Caco-2 (cell line): ENCODE measurements at regions not wholly inside any gene's neighbourhood (a gene's known extent, or its start where the extent isn't known, plus 50 kb on each side); places are given as distances from the start of the nearest gene placed in this dataset.

Experiments used
- BruUV-seq: library from RNA; stranded (reverse); fragments of 400-500 nt; replicated peaks from 2 replicates; lab custom pipeline; 2021; lab: Mats Ljungman, UMichigan
- CTCF ChIA-PET: fragments of 300-600 bp; sonication (Branson Sonifier 250); formaldehyde crosslinking; loops from one replicate; lab custom pipeline; 2022; ENCODE audit warnings: antibody characterized with exemption; lab: Charles Lee
- POLR2A ChIA-PET: fragments of 300-600 bp; sonication (Branson Sonifier 250); formaldehyde crosslinking; loops from one replicate; lab custom pipeline; 2022; ENCODE audit warnings: antibody characterized with exemption; lab: Charles Lee
- DNase-seq, 2 experiments: peaks; one replicate each; pipeline versions ENCODE4 v3.0.0 to v3.0.0-alpha.2; 2020 to 2022
- H3K27me3 ChIP-seq: replicated peaks from 2 replicates; pipeline ENCODE4 v1.6.0; 2011; ENCODE audit warnings: low read length; ENCODE audit not compliant: control insufficient read depth, insufficient read depth
- H3K36me3 ChIP-seq: 2 replicates; pipeline ENCODE4 v1.5.1; 2011; ENCODE audit warnings: low read length; ENCODE audit not compliant: control insufficient read depth, insufficient read depth
- H3K4me1 ChIP-seq: fragments of 250-450 bp; sonication (Bioruptor Pico); 2 replicates; pipeline ENCODE4 v1.5.1; 2020; ENCODE audit warnings: mild to moderate bottlenecking
- H3K4me3 ChIP-seq: 2 replicates; pipeline ENCODE4 v1.5.1; 2011; ENCODE audit warnings: low read depth, mild to moderate bottlenecking, control low read depth, low read length
- H3K9me3 ChIP-seq: fragments of 250-450 bp; sonication (Bioruptor Pico); 2 replicates; pipeline ENCODE4 v1.5.1; 2020; ENCODE audit warnings: mild to moderate bottlenecking, moderate library complexity
- H3K27ac Mint-ChIP-seq: one replicate; pipeline ENCODE4 v1.8.0; 2022; ENCODE audit warnings: mixed read lengths; ENCODE audit not compliant: unreplicated experiment
- H3K27me3 Mint-ChIP-seq: one replicate; pipeline ENCODE4 v1.8.0; 2022; ENCODE audit warnings: mixed read lengths; ENCODE audit not compliant: insufficient read depth, unreplicated experiment
- H3K36me3 Mint-ChIP-seq: one replicate; pipeline ENCODE4 v1.8.0; 2022; ENCODE audit warnings: mild to moderate bottlenecking, mixed read lengths; ENCODE audit not compliant: insufficient read depth, unreplicated experiment
- H3K4me1 Mint-ChIP-seq: one replicate; pipeline ENCODE4 v1.8.0; 2022; ENCODE audit warnings: low read depth, mixed read lengths; ENCODE audit not compliant: unreplicated experiment
- H3K4me3 Mint-ChIP-seq: one replicate; pipeline ENCODE4 v1.8.0; 2022; ENCODE audit warnings: mild to moderate bottlenecking, moderate library complexity, mixed read lengths; ENCODE audit not compliant: unreplicated experiment
- H3K9me3 Mint-ChIP-seq: one replicate; pipeline ENCODE4 v1.8.0; 2022; ENCODE audit warnings: mixed read lengths; ENCODE audit not compliant: unreplicated experiment
- intact Hi-C: fragments of 100-400 bp; cut with micrococcal nuclease; formaldehyde crosslinking; loops from one replicate; pipeline ENCODE4 v1.10.0; 2022; ENCODE audit not compliant: unreplicated experiment
- TF ChIP-seq, protein P1 (sequence below), 2 experiments: fragments of 200-600 bp in 1 of 2; IDR thresholded peaks; 1 replicate in 1 of 2; 2 replicates in 1 of 2; pipeline versions ENCODE4 v1.5.1 to v1.8.0; 2011 to 2022; ENCODE audit warnings: antibody characterized with exemption in 1 of 2, control low read depth in 1 of 2, inconsistent platforms in 1 of 2, low read depth in 1 of 2, low read length in 1 of 2, mild to moderate bottlenecking in 1 of 2, moderate library complexity in 1 of 2; ENCODE audit not compliant: insufficient read depth in 1 of 2, severe bottlenecking in 1 of 2, unreplicated experiment in 1 of 2

- intact Hi-C loops: no loop called here
- Mint-ChIP-seq H3K27me3 (peaks cover 11% of the 10 kb centered on the region), H3K36me3 (no peaks in the 10 kb centered on the region), H3K9me3 (no peaks in the 10 kb centered on the region), H3K4me1 (peaks cover 5% of the 10 kb centered on the region), H3K27ac (no peak overlapping the region), H3K4me3 (no peak overlapping the region)
- no peak overlapping the region for H3K4me3 ChIP-seq
- no TSS peak for BruUV-seq
- 0 out of 2 replicates have a peak, but pooled peaks cover 2% of the 10 kb centered on the region for H3K27me3 ChIP-seq
- TF ChIP-seq, protein P1, sequence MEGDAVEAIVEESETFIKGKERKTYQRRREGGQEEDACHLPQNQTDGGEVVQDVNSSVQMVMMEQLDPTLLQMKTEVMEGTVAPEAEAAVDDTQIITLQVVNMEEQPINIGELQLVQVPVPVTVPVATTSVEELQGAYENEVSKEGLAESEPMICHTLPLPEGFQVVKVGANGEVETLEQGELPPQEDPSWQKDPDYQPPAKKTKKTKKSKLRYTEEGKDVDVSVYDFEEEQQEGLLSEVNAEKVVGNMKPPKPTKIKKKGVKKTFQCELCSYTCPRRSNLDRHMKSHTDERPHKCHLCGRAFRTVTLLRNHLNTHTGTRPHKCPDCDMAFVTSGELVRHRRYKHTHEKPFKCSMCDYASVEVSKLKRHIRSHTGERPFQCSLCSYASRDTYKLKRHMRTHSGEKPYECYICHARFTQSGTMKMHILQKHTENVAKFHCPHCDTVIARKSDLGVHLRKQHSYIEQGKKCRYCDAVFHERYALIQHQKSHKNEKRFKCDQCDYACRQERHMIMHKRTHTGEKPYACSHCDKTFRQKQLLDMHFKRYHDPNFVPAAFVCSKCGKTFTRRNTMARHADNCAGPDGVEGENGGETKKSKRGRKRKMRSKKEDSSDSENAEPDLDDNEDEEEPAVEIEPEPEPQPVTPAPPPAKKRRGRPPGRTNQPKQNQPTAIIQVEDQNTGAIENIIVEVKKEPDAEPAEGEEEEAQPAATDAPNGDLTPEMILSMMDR (IDR thresholded peaks at IDR 0.05; ENCODE audit: insufficient read depth in 1 of 2, low read depth in 1 of 2, low read length in 1 of 2, severe bottlenecking in 1 of 2, unreplicated experiment in 1 of 2): no peak
- no peak for DNase-seq
- no peaks in the 10 kb centered on the region for H3K9me3 ChIP-seq
- H3K4me1 ChIP-seq: no peaks in the 10 kb centered on the region
- ChIA-PET POLR2A (no interaction called here), CTCF (no interaction called here)
- no peaks in the 10 kb centered on the region for H3K36me3 ChIP-seq
These were observed 1517.5 kb upstream of the TENM4 start for GRCh38 chr11:80958361-80958760.

DNA sequence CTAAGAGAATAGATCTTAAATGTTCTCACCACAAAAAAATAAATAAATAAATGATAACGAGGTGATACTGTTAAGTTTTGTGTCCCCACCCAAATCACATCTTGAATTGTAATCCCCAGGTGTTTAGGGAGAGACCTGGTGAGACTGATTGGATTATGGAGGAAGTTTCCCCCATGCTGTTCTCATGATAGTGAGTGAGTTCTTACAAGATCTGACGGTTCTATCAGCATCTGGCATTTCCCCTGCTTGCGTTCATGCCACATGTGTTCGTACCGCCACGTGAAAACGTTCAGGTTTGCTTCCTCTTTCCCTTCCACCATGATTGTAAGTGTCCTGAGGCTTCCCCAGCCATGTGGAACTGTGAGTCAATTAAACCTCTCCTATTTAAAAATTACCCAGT lies 1514.8 kb upstream of the TENM4 start:
- no peak overlapping the region for H3K27ac Mint-ChIP-seq
- intact Hi-C loops: no loop called here
- H3K4me1 ChIP-seq: no peaks in the 10 kb centered on the region
- DNase-seq: no peak
- H3K36me3 ChIP-seq: no peaks in the 10 kb centered on the region
- peaks cover 5% of the 10 kb centered on the region for H3K4me1 Mint-ChIP-seq
- no peak overlapping the region for H3K4me3 Mint-ChIP-seq
- CTCF ChIA-PET: no interaction called here
- no TSS peak for BruUV-seq
- TF ChIP-seq, protein P1 (IDR thresholded peaks at IDR 0.05; ENCODE audit: insufficient read depth in 1 of 2, low read depth in 1 of 2, low read length in 1 of 2, severe bottlenecking in 1 of 2, unreplicated experiment in 1 of 2): no peak
- H3K36me3 Mint-ChIP-seq: no peaks in the 10 kb centered on the region
- H3K27me3 Mint-ChIP-seq: peaks cover 7% of the 10 kb centered on the region
- H3K4me3 ChIP-seq: no peak overlapping the region
- H3K9me3 ChIP-seq: no peaks in the 10 kb centered on the region
- H3K27me3 ChIP-seq: 0 out of 2 replicates have a peak, but pooled peaks cover 2% of the 10 kb centered on the region
- POLR2A ChIA-PET: no interaction called here
- H3K9me3 Mint-ChIP-seq: no peaks in the 10 kb centered on the region

- CTCF ChIA-PET: no interaction called here
- Histone ChIP-seq H3K9me3 (no peaks in the 10 kb centered on the region), H3K27me3 (no peaks in the 10 kb centered on the region), H3K4me3 (no peak overlapping the region), H3K4me1 (no peaks in the 10 kb centered on the region), H3K36me3 (no peaks in the 10 kb centered on the region)
- no peak for DNase-seq
- Mint-ChIP-seq H3K4me3 (no peak overlapping the region), H3K36me3 (no peaks in the 10 kb centered on the region), H3K27me3 (peaks cover 3% of the 10 kb centered on the region), H3K4me1 (no peaks in the 10 kb centered on the region), H3K9me3 (no peaks in the 10 kb centered on the region), H3K27ac (no peak overlapping the region)
- intact Hi-C loops: no loop called here
- BruUV-seq: no TSS peak
- TF ChIP-seq, protein P1 (IDR thresholded peaks at IDR 0.05; ENCODE audit: insufficient read depth in 1 of 2, low read depth in 1 of 2, low read length in 1 of 2, severe bottlenecking in 1 of 2, unreplicated experiment in 1 of 2): no peak
- POLR2A ChIA-PET: no interaction called here
These were observed 1508.0 kb upstream of the TENM4 start for GRCh38 chr11:80948781-80949180.
